Gastroesophageal sphincter (tissue), 3 donors: ENCODE measurements at regions not wholly inside any gene's neighbourhood (a gene's known extent, or its start where the extent isn't known, plus 50 kb on each side); places are given as distances from the start of the nearest gene placed in this dataset.
"Not testable (repeated sequence)": the region's sequence is repeated elsewhere in the genome, so short reads cannot be mapped to it uniquely, and the experiment has no call there.

Experiments
- POLR2A ChIP-seq, 2 donors: fragments of 450-650 bp; IDR thresholded peaks; one replicate each; pipeline ENCODE4 v1.6.1; 2017; ENCODE audit warnings: antibody characterized with exemption in 2 of 2, mild to moderate bottlenecking in 2 of 2, moderate library complexity in 1 of 2
- TF ChIP-seq, protein P1 (sequence below), 4 experiments: fragments of 200-600 bp in 2 of 4; fragments of 450-650 bp in 2 of 4; sonication (generic) in 1 of 4; IDR thresholded peaks; one replicate each; pipeline ENCODE4 v1.5.1; 2017 to 2019; ENCODE audit warnings: antibody characterized with exemption in 4 of 4, mild to moderate bottlenecking in 2 of 4, moderate library complexity in 2 of 4

DNA sequence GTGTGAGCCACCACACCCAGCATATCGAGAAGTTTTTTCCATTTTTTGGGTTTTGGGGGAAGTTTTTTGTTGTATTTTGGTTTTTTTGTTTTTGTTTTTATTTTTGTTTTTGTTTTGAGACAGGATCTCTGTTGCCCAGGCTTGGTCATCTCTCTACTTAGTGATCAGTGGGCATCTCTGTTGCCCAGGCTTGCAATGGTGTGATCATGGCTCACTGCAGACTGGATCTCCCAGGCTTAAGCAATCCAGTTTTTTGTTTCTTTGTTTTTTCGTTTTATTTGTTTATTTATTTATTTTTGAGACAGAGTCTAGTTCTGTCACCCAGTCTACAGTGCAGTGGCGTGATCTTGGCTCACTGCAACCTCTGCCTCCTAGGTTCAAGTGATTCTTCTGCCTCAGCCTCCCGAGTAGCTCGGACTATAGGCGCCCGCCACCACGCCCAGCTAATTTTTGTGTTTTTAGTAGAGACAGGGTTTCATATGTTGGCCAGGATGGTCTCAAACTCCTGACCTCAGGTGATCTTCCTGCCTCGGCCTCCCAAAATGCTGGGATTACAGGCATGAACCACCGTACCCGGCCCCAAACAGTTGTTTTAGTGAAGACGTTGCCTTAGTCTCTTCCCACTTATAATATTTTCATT is 99.6 kb upstream of the CHD2 start:
- TF ChIP-seq, protein P1, sequence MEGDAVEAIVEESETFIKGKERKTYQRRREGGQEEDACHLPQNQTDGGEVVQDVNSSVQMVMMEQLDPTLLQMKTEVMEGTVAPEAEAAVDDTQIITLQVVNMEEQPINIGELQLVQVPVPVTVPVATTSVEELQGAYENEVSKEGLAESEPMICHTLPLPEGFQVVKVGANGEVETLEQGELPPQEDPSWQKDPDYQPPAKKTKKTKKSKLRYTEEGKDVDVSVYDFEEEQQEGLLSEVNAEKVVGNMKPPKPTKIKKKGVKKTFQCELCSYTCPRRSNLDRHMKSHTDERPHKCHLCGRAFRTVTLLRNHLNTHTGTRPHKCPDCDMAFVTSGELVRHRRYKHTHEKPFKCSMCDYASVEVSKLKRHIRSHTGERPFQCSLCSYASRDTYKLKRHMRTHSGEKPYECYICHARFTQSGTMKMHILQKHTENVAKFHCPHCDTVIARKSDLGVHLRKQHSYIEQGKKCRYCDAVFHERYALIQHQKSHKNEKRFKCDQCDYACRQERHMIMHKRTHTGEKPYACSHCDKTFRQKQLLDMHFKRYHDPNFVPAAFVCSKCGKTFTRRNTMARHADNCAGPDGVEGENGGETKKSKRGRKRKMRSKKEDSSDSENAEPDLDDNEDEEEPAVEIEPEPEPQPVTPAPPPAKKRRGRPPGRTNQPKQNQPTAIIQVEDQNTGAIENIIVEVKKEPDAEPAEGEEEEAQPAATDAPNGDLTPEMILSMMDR (IDR thresholded peaks at IDR 0.05): not testable (repeated sequence)
- TF ChIP-seq POLR2A (IDR thresholded peaks at IDR 0.05): not testable (repeated sequence)
